ENCODE measurements at regions not wholly inside any gene's neighbourhood (a gene's known extent, or its start where the extent isn't known, plus 50 kb on each side); places are given as distances from the start of the nearest gene placed in this dataset.

GRCh38 chr7:80971225-80971624 is 52.4 kb upstream of the SEMA3C start:
- TF ChIP-seq POLR2AphosphoS5 (IDR thresholded peaks at IDR 0.05; ENCODE audit: low read depth, low read length): no peak
- TF ChIP-seq SIN3A (IDR thresholded peaks at IDR 0.05; ENCODE audit: borderline replicate concordance, insufficient read depth, low read length): no peak
- TF ChIP-seq REST (IDR thresholded peaks at IDR 0.05; ENCODE audit: insufficient read depth in 1 of 2, low read depth in 2 of 2, low read length in 2 of 2): no peak
- TF ChIP-seq TAF1 (IDR thresholded peaks at IDR 0.05; ENCODE audit: borderline replicate concordance, insufficient read depth, low read length): no peak
- TF ChIP-seq FOXP2 (optimal IDR thresholded peaks at IDR 0.05; ENCODE audit: borderline replicate concordance, extremely low read depth, extremely low read length, insufficient read depth): no peak

Measured in PFSK-1 (cell line).